GM18498 (cell line): ENCODE measurements at regions not wholly inside any gene's neighbourhood (a gene's known extent, or its start where the extent isn't known, plus 50 kb on each side); places are given as distances from the start of the nearest gene placed in this dataset.
"Not testable (repeated sequence)": the region's sequence is repeated elsewhere in the genome, so short reads cannot be mapped to it uniquely, and the experiment has no call there.

ENCODE experiments used
- ATAC-seq: cut with Tn5 transposase; IDR thresholded peaks from one replicate; pipeline ENCODE4 v1.9.1; 2021; ENCODE audit warnings: mild to moderate bottlenecking, moderate library complexity; ENCODE audit not compliant: unreplicated experiment

DNA sequence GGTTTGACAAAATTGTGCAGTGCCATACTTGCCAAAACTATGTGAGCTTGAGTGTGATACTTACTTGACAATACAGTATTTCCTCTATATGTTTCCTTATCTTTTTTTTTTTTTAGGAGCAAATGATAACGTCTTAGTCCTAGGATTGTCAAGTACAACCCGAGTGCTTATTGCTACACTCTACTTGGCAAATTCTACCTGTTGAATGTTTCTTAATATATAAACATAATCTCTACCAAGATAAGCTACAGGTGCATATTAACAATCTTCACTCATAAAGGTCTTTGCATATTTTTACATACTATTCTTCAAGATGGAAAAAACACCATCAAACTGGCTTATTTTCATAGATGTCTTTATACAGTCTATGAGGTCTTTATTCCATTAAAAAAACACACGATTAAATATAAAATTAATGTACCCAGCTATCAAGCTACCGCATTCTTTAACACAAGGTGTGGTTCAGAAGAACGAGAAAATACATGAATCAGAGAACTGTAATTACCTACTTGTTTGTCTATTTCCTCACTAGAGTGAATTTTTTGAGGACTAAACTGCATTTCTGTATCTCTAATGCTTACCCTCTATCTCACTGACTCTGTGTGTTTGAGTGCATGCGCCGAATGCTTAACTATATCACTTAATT, 76.1 kb upstream of the PDSS1 start:
- no peak for ATAC-seq

DNA sequence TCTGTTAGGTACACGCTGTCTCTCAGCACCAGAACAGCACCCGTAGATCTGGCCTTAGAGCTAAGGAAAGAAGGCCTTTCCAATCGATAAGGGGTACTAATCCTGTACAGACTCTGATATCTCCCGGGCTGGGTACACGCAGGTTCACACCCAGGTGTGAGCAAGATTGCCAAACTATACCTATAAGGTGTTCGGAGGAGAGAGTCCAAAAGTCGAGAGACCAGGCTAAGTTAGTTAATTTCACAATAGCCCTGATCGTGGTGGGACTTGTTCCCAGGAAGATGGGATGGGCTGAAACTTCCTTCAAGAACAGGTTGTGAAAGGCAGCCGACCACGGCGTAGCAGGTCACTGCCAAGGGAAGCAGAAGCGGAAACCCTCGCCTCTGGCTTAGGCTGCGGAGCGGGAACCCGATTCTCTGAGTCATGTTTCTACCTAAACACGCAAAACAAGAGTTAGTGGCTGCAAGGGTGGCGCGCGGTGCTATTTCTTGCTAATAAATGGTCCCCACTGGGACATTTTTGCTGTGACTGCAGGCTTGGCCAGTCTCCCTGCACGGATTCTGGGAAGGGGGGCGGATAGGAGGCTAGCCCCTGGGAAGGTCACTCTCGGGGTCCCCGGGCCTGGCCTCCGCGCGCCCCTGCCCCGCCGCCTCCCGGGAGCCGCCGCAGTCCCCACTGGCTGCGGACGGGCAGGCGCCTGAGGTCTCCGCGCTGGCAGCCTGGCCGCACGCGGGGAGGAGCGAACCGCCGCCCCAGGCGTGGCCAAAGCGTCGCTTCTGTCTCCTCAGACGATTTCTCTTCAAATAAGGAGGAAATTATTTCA, 75.4 kb upstream of the PDSS1 start:
- ATAC-seq: no peak

DNA sequence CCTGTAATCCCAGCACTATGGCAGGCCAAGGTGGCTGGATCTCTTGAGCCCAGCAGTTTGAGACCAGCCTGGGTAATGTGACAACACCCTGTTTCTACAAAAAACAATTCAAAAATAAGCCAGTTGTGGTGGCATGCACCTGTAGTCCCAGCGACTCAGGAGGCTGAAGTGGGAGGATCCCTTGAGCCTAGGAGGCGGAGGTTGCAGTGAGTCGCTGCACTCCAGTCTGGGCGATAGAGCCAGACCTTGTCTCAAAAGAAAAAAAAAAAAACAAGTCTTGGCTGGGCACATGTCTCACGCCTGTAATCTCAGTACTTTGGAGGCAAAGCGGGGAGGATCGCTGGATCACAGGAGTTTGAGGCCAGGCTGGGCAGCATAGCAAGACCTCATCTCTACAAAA, 74.6 kb upstream of the PDSS1 start:
- ATAC-seq: no peak

DNA sequence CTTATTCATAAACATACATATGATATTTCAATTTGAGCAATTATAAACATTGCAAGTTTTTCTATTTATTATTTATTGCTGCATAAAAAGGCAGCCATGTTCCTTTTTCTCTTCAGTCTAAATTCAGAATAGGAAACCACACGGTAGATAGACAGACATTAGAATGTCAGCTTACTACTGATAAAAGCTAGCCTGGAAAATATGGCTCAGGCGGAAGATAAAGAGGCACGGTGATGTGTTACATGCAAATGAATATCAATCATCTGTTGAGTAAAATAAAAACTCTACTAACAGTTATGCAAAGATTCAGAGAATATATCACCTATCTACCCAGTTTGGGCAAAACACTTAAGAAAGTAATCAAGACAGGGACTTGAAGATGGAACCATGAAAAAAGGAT, 73.5 kb upstream of the PDSS1 start:
- no peak for ATAC-seq

DNA sequence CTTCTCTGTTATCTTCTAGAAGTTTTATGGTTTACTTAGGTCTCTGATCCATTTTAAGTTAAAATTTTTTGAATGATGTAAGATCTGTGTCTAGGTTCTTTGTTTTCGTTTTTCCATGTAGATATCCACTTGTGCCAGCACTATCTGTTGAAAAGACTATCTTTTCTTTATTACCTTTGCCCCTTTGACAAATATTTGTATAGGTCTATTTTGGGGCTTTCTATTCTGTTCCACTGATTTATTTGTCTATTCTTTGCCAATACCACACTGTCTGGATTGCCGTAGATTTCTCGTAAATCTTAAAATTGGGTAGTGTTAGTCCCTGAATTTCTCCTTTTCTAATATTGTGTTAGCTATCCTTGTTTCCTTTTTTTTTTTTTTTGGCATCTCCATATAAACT, 71.4 kb upstream of the PDSS1 start:
- ATAC-seq: no peak

DNA sequence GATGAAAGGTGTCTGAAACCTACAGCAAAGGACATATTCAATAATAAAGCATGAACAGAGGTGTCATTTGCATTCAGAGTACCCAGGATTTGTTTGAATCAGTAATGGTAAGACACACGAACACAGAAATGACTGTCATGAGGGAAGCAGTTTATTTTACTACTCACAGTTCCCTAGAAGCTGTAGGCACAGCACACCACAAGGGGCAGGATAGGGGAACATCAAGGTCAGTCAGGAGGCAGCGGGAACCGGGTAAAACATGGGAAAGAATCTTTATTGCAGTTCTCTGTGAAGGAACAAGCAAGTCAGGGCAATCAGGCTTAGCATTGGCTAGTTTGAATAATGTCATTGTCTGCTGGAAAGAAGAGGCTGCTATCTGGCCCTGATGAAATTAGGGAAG, 70.2 kb upstream of the PDSS1 start:
- ATAC-seq: no peak

DNA sequence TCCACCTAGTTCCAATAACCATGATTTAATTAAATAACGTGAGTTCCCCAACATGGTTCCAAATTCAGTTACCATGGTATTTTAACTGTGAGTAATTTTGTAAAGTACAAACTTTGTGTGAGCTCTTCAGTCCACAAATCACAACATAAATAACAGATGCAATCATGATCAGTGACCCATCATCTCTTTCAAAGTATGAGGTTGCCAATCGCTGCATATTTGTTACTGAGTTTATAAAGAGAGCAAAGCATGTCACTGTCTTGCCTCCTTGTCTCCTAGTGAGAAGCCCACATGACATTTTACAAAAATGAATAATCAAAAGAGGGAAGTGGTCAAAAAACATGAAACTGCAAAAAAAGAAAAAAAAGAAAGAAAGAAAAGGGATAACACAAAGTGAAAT, 69.1 kb upstream of the PDSS1 start:
- ATAC-seq: peak; percentile 65

DNA sequence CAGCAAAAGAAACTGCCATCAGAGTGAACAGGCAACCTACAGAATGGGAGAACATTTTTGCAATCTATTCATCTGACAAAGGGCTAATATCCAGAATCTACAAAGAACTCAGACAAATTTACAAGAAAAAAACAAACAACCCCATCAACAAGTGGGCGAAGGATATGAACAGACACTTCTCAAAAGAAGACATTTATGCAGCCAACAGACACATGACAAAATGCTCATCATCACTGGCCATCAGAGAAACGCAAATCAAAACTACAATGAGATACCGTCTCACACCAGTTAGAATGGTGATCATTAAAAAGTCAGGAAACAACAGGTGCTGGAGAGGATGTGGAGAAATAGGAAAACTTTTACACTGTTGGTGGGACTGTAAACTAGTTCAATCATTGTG, 65.3 kb upstream of the PDSS1 start:
- not testable (repeated sequence) for ATAC-seq

DNA sequence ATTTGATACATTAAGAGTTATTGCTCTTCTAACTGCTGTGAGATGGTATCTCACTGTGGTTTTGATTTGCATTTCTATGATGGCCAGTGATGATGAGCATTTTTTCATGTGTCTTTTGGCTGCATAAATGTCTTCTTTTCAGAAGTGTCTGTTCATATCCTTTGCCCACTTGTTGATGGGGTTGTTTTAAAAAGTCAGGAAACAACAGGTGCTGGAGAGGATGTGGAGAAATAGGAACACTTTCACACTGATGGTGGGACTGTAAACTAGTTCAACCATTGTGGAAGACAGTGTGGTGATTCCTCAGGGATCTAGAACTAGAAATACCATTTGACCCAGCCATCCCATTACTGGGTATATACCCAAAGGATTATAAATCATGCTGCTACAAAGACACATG, 63.4 kb upstream of the PDSS1 start:
- ATAC-seq: not testable (repeated sequence)

DNA sequence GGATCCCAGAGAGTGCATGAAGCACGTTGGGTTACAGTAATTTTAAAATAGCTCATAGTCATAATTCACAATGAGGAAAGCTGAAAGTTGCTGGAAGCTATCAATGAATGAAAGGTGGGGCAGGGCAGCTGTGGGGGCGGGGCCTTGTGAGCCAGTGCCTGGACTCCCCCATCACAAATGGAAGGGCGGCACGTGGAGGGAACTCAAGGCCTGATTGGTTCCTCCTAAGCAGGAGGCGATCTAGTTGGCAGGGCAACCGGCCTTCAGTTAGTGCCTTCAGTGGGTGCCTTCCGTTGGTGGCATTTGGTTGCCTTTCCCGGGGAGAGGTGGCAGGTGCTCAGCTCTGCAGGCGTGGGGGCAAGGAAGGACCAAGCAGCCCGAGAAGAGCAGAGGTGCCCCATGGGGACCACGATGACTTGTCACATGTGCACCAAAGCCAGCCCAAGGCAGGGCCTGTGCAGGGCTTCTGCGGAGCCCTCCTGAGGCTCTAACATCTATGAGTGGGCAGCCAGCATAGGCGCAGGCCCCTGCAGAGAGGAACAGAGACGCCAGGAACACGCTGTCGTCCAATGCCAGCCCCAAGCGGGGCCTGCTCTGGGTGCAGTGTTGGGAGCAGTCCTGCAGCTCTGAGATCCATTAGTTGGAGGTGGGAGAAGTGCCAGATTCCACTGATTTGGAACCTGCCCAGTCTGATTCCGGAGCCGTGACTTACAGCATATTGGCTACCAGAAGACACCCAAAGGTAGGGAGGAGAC, 59.8 kb upstream of the PDSS1 start:
- ATAC-seq: no peak

DNA sequence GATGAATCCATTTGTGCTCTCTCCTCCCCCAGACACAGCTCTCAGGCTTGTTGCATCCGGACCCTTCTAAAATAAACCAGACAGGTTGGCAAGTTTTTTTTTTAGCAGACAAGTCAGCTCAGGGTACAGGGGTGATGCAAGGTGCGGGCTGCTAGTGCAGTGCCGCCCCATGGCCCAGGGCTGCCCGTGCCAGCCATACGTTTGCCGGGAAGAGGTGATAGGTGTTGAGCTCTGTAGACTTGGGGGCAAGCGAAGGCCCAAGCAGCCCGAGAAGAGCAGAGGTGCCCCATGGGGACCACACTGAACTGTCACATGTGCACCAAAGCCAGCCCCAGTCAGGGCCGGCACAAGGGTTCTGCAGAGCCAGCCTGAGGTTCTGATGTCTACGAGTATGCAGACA, 57.1 kb upstream of the PDSS1 start:
- ATAC-seq: no peak

DNA sequence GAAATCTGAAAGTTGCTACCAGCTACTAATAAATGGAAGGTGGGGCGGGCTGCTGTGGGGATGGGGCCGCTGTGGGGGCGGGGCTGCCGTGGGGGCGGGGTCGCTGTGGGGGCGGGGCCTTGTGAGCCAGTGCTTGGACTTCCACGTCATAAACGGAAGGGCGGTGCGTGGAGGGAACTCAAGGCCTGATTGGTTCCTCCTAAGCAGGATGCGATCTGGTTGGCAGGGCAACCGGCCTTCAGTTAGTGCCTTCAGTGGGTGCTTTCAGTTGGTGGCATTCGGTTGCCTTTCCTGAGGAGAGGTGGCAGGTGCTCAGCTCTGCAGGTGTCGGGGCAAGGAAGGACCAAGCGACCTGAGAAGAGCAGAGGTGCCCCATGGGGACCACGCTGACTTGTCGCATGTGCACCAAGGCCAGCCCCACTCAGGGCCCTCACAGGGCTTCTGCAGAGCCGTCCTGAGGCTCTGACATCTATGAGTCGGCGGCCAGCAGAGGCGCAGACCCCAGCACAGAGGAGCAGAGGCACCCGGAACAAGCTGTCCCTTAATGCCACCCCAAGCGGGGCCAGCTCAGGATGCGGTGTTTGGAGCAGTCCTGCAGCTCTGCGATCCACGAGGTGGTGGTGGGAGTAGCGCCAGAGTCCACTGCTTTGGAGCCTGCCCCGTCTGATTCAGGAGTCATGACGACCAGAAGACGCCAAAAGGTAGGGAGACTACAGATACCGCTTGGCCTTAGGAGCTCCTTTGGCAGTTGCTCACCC, 54.4 kb upstream of the PDSS1 start:
- ATAC-seq: no peak

DNA sequence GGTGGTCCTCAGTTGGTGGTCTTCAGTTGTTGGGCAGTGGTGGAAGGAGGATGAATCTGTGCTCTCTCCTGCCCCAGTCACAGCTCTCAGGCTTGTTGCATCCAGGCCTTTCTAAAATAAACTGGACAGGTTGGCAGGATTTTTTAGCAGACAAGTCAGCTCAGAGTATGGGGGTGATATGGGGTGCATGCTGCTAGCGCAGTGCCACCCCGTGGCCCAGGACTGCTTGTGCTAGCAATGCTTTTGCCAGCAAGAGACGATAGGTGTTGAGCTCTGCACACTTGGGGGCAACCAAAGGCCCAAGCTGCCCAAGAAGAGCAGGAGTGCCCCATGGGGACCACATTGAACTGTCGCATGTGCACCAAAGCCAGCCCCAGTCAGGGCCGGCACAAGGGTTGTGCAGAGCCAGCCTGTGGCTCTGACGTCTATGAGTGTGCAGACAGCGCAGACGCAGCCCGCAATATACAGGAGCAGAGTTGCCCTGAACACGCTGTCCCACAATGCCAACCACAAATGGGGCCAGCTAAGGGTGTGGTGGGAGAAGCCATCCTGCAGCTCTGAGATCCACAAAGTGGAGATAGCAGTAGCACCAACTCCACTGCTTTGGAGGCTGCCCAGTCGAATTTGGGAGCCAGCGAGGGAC, 49.8 kb upstream of the PDSS1 start:
- no peak for ATAC-seq
